Fibroblast of mammary gland (primary cell): ENCODE measurements at regions not wholly inside any gene's neighbourhood (a gene's known extent, or its start where the extent isn't known, plus 50 kb on each side); places are given as distances from the start of the nearest gene placed in this dataset.

Experiments used
- DNase-seq: peaks from one replicate; pipeline ENCODE4 v3.0.0-alpha.2; 2010; ENCODE audit warnings: low read depth
- H3K4me3 ChIP-seq: 2 replicates; pipeline ENCODE4 v1.5.1; 2011; ENCODE audit warnings: low read depth, mild to moderate bottlenecking, low read length, moderate library complexity; ENCODE audit not compliant: control insufficient read depth
- TF ChIP-seq, protein P1 (sequence below): conservative IDR thresholded peaks from 2 replicates; pipeline ENCODE4 v1.5.1; 2011; ENCODE audit warnings: low read depth, low read length, inconsistent platforms; ENCODE audit not compliant: control insufficient read depth, insufficient read depth

DNA sequence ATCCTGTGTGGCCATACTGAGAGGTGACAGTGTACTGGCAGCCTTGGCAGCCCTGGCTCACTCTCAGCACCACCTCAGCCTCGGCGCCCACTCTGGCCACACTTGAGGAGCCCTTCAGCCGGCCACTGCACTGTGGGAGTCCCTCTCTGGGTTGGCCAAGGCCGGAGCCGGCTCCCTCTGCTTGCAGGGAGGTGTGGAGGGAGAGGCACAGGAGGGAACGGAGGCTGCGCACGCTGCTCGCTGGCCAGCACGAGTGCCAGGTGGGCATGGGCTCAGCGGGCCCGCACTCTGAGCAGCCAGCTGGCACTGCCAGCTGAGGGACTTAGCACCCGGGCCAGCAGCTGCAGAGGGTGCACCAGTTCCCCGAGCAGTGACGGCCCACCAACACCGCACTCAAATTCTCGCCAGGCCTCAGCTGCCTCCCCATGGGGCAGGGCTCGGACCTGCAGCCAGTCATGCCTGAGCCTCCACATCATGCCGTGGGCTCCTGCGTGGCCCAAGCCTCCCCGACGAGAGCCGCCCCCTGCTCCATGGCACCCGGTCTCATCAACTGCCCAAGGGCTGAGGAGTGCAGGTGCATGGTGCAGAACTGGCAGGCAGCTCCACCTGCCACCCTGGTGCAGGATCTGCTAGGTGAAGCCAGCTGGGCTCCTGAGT lies 184.4 kb upstream of the TOX3 start:
- no peak for DNase-seq
- TF ChIP-seq, protein P1, sequence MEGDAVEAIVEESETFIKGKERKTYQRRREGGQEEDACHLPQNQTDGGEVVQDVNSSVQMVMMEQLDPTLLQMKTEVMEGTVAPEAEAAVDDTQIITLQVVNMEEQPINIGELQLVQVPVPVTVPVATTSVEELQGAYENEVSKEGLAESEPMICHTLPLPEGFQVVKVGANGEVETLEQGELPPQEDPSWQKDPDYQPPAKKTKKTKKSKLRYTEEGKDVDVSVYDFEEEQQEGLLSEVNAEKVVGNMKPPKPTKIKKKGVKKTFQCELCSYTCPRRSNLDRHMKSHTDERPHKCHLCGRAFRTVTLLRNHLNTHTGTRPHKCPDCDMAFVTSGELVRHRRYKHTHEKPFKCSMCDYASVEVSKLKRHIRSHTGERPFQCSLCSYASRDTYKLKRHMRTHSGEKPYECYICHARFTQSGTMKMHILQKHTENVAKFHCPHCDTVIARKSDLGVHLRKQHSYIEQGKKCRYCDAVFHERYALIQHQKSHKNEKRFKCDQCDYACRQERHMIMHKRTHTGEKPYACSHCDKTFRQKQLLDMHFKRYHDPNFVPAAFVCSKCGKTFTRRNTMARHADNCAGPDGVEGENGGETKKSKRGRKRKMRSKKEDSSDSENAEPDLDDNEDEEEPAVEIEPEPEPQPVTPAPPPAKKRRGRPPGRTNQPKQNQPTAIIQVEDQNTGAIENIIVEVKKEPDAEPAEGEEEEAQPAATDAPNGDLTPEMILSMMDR, result no peak
- H3K4me3 ChIP-seq, result no peak overlapping the region

GRCh38 chr16:52729731-52730130 lies 182.8 kb upstream of the TOX3 start:
- no peak for DNase-seq
- H3K4me3 ChIP-seq, result no peak overlapping the region
- TF ChIP-seq, protein P1, result no peak

- TF ChIP-seq, protein P1, result no peak
- DNase-seq, result no peak
- H3K4me3 ChIP-seq, result no peak overlapping the region
Observed at GRCh38 chr16:52727849-52728248, 180.9 kb upstream of the TOX3 start.

GRCh38 chr16:52727441-52727840 lies 180.5 kb upstream of the TOX3 start:
- DNase-seq, result no peak
- H3K4me3 ChIP-seq, result no peak overlapping the region
- TF ChIP-seq, protein P1, result no peak

- DNase-seq, result no peak
- TF ChIP-seq, protein P1, result no peak
- H3K4me3 ChIP-seq, result no peak overlapping the region
Observed at GRCh38 chr16:52725461-52725860, 178.5 kb upstream of the TOX3 start.

GRCh38 chr16:52725043-52725442 lies 178.1 kb upstream of the TOX3 start:
- DNase-seq, result no peak
- TF ChIP-seq, protein P1, result no peak
- H3K4me3 ChIP-seq, result no peak overlapping the region

DNA sequence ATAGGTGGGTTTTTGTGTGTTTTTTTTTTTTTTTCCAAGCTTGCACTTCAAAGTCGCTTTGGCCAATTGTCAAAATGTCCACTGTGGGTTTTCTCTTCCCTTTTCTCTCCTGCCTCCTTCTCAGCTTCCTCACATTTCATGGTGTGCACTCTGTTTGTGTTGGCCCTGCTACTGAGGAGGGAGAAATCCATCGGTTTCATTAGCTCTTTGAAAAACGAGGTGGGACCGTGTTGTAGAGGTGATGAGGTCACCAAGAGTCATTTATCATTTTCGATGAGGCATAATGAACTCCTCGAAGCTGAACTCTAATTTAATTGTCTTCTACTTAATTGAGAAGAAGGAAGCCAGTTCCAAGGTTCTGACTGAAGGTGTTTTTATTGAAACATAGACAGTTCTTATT lies 174.4 kb upstream of the TOX3 start:
- H3K4me3 ChIP-seq, result no peak overlapping the region
- no peak for DNase-seq
- TF ChIP-seq, protein P1, result no peak
